ENCODE measurements at regions not wholly inside any gene's neighbourhood (a gene's known extent, or its start where the extent isn't known, plus 50 kb on each side); places are given as distances from the start of the nearest gene placed in this dataset.
"Not testable (repeated sequence)": the region's sequence is repeated elsewhere in the genome, so short reads cannot be mapped to it uniquely, and the experiment has no call there.

- DNase-seq = not testable (repeated sequence)
These were observed 80.6 kb upstream of the ST3GAL5 start for GRCh38 chr2:85969367-85969766.

GRCh38 chr2:85965770-85966169, 77.0 kb upstream of the ST3GAL5 start:
- DNase-seq = not testable (repeated sequence)

- peak; percentile 43 to 76 (median 67) for DNase-seq
These were observed 75.1 kb upstream of the ST3GAL5 start for GRCh38 chr2:85963747-85964418.

GRCh38 chr2:85963068-85963467, 74.3 kb upstream of the ST3GAL5 start:
- peak in 1 of 4 experiments; percentile 13 for DNase-seq

GRCh38 chr2:85961754-85962153, 73.0 kb upstream of the ST3GAL5 start:
- no peak for DNase-seq

DNA sequence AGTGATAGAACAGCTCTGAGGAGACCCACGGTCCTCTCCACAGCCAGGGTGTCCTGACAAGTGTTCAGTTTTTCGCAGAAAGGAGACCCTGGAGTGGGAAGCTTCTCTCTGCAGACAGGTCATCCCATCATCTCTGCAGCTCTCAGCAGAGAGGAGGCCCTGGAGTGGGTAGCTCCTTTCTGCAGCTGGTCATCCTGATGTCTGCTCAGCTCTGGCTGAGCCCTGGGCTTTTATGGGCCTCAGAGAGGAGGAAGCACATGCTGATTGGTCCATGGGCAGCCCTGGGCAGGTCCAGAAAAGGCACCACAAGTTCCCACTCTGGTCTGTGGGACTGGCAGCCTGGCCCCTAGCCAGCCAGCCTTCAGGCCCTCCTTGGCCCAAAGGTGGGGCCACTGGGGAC, 72.3 kb upstream of the ST3GAL5 start:
- DNase-seq = no peak

DNA sequence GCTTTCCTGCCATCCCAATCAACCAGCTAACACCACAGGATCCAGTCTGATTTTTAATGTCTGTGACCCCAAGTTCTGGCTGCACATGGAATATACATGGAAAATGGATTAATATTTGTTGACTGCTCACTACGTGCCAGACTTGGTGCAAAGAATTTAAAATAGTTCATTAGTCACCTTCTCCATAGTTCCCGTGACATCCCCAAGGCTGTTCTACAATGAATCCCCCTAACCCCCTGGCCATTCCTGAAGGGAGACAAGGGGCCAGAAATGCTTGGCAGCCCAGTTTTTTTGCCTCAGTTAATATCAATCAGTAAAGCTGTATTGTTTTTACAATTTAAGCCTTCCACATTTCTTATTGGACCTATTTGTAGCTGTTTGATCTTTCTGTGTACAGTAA, 71.0 kb upstream of the ST3GAL5 start:
- DNase-seq = no peak

- no peak for DNase-seq
These were observed 70.4 kb upstream of the ST3GAL5 start for GRCh38 chr2:85959185-85959584.

GRCh38 chr2:85958731-85959130, 69.9 kb upstream of the ST3GAL5 start:
- DNase-seq = no peak

- no peak for DNase-seq
These were observed 68.5 kb upstream of the ST3GAL5 start for GRCh38 chr2:85957256-85957655.

- no peak for DNase-seq
These were observed 67.9 kb upstream of the ST3GAL5 start for GRCh38 chr2:85956646-85957039.

DNA sequence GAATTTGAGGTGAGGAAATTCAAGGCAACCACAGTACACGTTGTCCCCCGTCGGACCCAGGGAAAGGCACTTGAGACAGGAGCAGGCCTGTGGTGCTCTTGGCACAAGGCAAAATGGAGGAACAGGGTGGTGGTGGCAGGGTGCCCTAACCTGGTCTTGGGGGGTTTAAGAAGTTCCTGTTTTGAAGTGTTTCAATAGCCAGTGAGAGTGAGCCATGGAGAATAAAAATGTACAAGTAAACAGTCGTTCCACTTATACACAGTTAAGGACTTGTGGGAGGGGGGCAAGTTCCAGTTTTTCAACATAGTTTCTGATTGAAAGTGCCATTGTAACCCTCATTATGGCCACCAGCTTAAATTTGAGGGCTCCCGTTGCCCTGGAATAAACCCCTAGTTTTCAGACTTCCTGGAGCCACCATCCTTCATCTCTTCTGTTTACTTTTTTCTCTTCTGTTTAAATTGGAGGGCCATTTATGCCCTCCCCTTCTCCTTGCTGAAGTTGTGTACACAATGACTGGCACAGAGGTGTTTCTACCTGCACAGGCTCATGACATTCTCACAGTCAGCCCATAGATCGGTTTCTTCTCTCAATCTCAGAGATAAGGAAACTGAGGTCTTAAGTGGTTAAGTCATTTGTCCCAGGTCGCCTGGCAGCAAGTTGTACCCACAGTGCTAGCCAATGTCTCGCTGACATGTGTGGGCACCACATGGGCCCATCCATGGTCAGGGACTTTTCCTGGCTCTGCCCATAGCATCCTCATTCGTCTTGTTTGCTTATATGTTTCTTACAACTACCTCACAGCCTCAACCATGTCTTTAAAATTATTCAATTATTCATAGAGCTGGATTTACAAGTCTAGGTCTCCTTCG, 66.0 kb upstream of the ST3GAL5 start:
- DNase-seq = no peak

GRCh38 chr2:85954192-85954589, 65.4 kb upstream of the ST3GAL5 start:
- no peak for DNase-seq

GRCh38 chr2:85953476-85953875, 64.7 kb upstream of the ST3GAL5 start:
- DNase-seq = no peak

DNA sequence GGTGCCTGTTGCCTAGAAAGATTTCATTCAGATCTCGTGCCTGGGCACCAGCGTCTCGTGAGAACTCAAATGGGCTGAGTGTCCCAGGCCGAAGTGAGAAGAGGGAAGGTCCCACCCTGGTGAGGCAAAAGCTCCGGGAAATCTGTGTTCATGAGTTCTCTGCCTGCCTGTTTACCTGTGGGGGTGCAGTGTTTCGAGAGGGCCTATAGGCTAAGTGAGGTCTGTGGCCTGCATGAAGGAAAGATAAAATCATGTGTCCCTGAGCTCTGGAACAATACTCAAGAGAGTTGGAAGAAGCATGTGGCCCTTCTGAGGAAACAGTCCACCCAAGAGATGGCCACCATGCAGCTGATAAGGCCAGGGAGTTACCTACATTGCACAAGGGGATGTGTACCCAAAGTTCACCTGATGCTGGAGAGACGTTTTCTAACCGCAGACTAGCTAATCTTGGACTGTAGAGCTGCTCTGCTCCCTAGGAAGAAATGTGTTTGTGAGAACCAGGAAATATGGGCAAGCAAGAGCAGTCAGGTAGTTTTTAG, 63.5 kb upstream of the ST3GAL5 start:
- DNase-seq = no peak

- DNase-seq = peak in 2 of 4 experiments; percentile 47 to 52
These were observed 62.7 kb upstream of the ST3GAL5 start for GRCh38 chr2:85951351-85952067.

GRCh38 chr2:85950743-85951142, 62.0 kb upstream of the ST3GAL5 start:
- DNase-seq = no peak

- peak; percentile 69 to 85 (median 80) for DNase-seq
These were observed 60.5 kb upstream of the ST3GAL5 start for GRCh38 chr2:85949280-85949679.

- no peak for DNase-seq
These were observed 58.8 kb upstream of the ST3GAL5 start for GRCh38 chr2:85947593-85947992.

GRCh38 chr2:85945586-85945985, 56.8 kb upstream of the ST3GAL5 start:
- peak in 3 of 4 experiments; percentile 14 to 47 (median 34) for DNase-seq

GRCh38 chr2:85945172-85945571, 56.4 kb upstream of the ST3GAL5 start:
- no peak for DNase-seq

DNA sequence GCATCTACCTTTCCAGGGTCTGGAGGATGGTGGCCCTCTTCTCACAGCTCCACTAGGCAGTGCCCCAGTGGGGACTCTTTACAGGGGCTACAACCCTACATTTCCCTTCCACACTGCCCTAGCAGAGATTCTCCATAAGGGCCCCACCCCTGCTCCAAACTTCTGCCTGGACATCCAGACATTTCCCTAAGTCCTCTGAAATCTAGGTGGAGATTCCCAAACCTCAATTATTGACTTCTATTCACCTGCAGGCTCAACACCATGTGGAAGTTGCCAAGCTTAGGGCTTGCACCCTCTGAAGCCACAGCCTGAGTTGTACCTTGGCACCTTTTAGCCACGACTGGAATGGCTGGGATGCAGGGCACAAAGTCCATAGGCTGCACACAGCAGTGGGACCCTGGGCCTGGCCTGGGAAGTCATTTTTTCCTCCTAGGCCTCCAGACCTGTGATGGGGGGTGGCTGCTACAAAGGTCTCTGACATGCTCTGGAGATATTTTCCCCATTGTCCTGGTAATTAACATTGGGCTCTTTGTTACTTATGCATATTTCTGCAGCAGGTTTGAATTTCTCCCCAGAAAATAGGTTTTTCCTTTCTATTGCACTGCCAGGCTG, 53.7 kb upstream of the ST3GAL5 start:
- DNase-seq = no peak

- not testable (repeated sequence) for DNase-seq
These were observed 52.7 kb upstream of the ST3GAL5 start for GRCh38 chr2:85941490-85941889.
